Panc1 (cell line): ENCODE measurements at regions not wholly inside any gene's neighbourhood (a gene's known extent, or its start where the extent isn't known, plus 50 kb on each side); places are given as distances from the start of the nearest gene placed in this dataset.

Source experiments
- ATAC-seq: fragments of 200-7000 bp; cut with Tn5 transposase; 2 replicates; pipeline ENCODE4 v1.9.1; 2020; ENCODE audit warnings: mild to moderate bottlenecking, moderate library complexity
- BruUV-seq: library from RNA; stranded (reverse); fragments of 400-500 nt; replicated peaks from 2 replicates; lab custom pipeline; 2021; lab: Mats Ljungman, UMichigan
- CTCF ChIA-PET: fragments of 300-600 bp; sonication (Branson Sonifier 250); formaldehyde crosslinking; loops from one replicate; lab custom pipeline; 2022; ENCODE audit warnings: antibody characterized with exemption; lab: Charles Lee
- POLR2A ChIA-PET: fragments of 300-600 bp; sonication (Branson Sonifier 250); formaldehyde crosslinking; loops from one replicate; lab custom pipeline; 2022; ENCODE audit warnings: antibody characterized with exemption; lab: Charles Lee
- DNase-seq: peaks from one replicate; pipeline ENCODE4 v3.0.0-alpha.2; 2010; ENCODE audit warnings: low read depth, low spot score
- H3K27ac ChIP-seq: 2 replicates; pipeline ENCODE4 v1.5.1; 2011; ENCODE audit warnings: mild to moderate bottlenecking, low read length, inconsistent platforms
- H3K27me3 ChIP-seq: fragments of 200-500 bp; sonication (Bioruptor generic); 2 replicates; pipeline ENCODE4 v1.6.0; 2014; ENCODE audit warnings: low read length, inconsistent platforms; ENCODE audit not compliant: control insufficient read depth, insufficient read depth
- H3K36me3 ChIP-seq: fragments of 200-500 bp; sonication (Bioruptor generic); 2 replicates; pipeline ENCODE4 v1.5.1; 2014; ENCODE audit warnings: inconsistent platforms, mild to moderate bottlenecking, low read length, moderate library complexity; ENCODE audit not compliant: control insufficient read depth, insufficient read depth
- H3K4me1 ChIP-seq: 2 replicates; pipeline ENCODE4 v1.5.1; 2011; ENCODE audit warnings: inconsistent platforms, mild to moderate bottlenecking, low read length, moderate library complexity; ENCODE audit not compliant: control insufficient read depth, insufficient read depth
- H3K4me3 ChIP-seq, 2 experiments: 2 replicates each; pipeline ENCODE4 v1.5.1; 2011 to 2012; ENCODE audit warnings: low read depth in 2 of 2, low read length in 2 of 2, mild to moderate bottlenecking in 2 of 2, inconsistent platforms in 1 of 2, moderate library complexity in 1 of 2
- H3K9me3 ChIP-seq: fragments of 200-500 bp; sonication (Bioruptor generic); 2 replicates; pipeline ENCODE4 v1.5.1; 2014; ENCODE audit warnings: low read depth, mild to moderate bottlenecking, inconsistent platforms, low read length, moderate library complexity; ENCODE audit not compliant: control insufficient read depth, insufficient read depth
- POLR2AphosphoS5 ChIP-seq: IDR thresholded peaks from 2 replicates; pipeline ENCODE4 v1.6.1; 2012; ENCODE audit warnings: mild to moderate bottlenecking, low read depth, low read length, moderate library complexity
- SIN3A ChIP-seq: IDR thresholded peaks from 2 replicates; pipeline ENCODE4 v1.6.1; 2012; ENCODE audit warnings: low read depth, mild to moderate bottlenecking, low read length, moderate library complexity, borderline replicate concordance; ENCODE audit not compliant: insufficient read depth
- TCF7L2 ChIP-seq: IDR thresholded peaks from 2 replicates; pipeline ENCODE4 v1.6.1; 2011; ENCODE audit warnings: mild to moderate bottlenecking, low read depth, low read length, inconsistent platforms
- in situ Hi-C: cut with HindIII; loops from 2 replicates; pipeline ENCODE4 v1.10.0; 2016; ENCODE audit warnings: low sequenced_read_pairs, low pct_unique_long_range_greater_than_20kb
- intact Hi-C: fragments of 100-400 bp; cut with micrococcal nuclease; formaldehyde crosslinking; loops from one replicate; pipeline ENCODE4 v1.10.0; 2022; ENCODE audit not compliant: unreplicated experiment
- TF ChIP-seq, protein P1 (sequence below): fragments of 450-650 bp; IDR thresholded peaks from 2 replicates; pipeline ENCODE4 v1.5.1; 2017; ENCODE audit warnings: mild to moderate bottlenecking
- TF ChIP-seq, protein P2 (sequence below), 2 experiments: IDR thresholded peaks; 2 replicates each; pipeline ENCODE4 v1.6.1; 2011 to 2012; ENCODE audit warnings: low read depth in 2 of 2, control low read depth in 1 of 2, low read length in 1 of 2, mild to moderate bottlenecking in 1 of 2, moderate library complexity in 1 of 2; ENCODE audit not compliant: insufficient read depth in 1 of 2

DNA sequence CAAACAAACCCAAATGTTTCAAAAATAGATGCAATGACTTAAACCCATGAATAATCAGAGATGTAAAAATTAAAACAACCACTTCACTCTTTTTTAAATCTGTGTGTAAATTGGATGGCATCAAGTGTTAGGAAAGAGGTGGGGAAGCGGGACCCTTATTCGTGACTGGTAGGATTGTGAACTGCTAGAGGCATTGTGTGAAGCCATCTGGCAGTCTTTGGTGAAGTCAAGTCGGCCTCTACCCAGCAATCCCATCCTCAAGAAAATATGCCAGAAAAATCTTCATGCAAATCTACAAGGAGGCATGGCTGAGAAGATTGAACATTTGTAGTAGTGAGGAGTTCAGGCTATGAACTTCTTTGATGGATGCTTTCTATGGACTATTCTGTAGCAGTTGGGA, 114.6 kb upstream of the C11orf87 start:
- Histone ChIP-seq H3K4me3 (no peak overlapping the region), H3K36me3 (no peaks in the 10 kb centered on the region), H3K27ac (no peak overlapping the region), H3K27me3 (no peaks in the 10 kb centered on the region), H3K4me1 (no peaks in the 10 kb centered on the region), H3K9me3 (no peaks in the 10 kb centered on the region)
- TF ChIP-seq TCF7L2 (no peak), SIN3A (no peak), POLR2AphosphoS5 (no peak)
- TF ChIP-seq, protein P1, sequence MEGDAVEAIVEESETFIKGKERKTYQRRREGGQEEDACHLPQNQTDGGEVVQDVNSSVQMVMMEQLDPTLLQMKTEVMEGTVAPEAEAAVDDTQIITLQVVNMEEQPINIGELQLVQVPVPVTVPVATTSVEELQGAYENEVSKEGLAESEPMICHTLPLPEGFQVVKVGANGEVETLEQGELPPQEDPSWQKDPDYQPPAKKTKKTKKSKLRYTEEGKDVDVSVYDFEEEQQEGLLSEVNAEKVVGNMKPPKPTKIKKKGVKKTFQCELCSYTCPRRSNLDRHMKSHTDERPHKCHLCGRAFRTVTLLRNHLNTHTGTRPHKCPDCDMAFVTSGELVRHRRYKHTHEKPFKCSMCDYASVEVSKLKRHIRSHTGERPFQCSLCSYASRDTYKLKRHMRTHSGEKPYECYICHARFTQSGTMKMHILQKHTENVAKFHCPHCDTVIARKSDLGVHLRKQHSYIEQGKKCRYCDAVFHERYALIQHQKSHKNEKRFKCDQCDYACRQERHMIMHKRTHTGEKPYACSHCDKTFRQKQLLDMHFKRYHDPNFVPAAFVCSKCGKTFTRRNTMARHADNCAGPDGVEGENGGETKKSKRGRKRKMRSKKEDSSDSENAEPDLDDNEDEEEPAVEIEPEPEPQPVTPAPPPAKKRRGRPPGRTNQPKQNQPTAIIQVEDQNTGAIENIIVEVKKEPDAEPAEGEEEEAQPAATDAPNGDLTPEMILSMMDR, result no peak
- TF ChIP-seq, protein P2, sequence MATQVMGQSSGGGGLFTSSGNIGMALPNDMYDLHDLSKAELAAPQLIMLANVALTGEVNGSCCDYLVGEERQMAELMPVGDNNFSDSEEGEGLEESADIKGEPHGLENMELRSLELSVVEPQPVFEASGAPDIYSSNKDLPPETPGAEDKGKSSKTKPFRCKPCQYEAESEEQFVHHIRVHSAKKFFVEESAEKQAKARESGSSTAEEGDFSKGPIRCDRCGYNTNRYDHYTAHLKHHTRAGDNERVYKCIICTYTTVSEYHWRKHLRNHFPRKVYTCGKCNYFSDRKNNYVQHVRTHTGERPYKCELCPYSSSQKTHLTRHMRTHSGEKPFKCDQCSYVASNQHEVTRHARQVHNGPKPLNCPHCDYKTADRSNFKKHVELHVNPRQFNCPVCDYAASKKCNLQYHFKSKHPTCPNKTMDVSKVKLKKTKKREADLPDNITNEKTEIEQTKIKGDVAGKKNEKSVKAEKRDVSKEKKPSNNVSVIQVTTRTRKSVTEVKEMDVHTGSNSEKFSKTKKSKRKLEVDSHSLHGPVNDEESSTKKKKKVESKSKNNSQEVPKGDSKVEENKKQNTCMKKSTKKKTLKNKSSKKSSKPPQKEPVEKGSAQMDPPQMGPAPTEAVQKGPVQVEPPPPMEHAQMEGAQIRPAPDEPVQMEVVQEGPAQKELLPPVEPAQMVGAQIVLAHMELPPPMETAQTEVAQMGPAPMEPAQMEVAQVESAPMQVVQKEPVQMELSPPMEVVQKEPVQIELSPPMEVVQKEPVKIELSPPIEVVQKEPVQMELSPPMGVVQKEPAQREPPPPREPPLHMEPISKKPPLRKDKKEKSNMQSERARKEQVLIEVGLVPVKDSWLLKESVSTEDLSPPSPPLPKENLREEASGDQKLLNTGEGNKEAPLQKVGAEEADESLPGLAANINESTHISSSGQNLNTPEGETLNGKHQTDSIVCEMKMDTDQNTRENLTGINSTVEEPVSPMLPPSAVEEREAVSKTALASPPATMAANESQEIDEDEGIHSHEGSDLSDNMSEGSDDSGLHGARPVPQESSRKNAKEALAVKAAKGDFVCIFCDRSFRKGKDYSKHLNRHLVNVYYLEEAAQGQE (IDR thresholded peaks at IDR 0.05; ENCODE audit: insufficient read depth in 1 of 2, low read depth in 2 of 2, low read length in 1 of 2), result no peak
- ChIA-PET POLR2A (no interaction called here), CTCF (no interaction called here)
- BruUV-seq, result no TSS peak
- DNase-seq (no peak), ATAC-seq (no peak)
- in situ Hi-C loops, result no loop called here
- intact Hi-C loops, result no loop called here

DNA sequence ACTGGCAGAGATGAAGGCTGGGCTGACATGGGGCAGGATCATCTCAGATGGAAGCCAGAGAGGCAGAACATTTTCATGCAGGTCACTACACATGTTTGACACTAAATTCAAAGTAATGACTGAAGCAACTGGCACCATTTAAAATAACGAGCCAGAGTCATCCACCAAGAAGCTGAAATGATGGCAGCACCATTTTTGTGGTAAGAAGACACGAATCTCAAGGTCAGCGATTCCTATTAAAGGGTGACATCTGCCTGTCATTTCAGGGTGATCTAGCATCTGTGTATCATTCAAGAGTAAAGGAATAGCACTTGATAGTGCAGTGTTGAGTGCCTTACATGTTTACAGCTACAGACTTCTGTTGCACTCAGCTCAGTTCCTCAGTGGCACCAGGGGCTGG, 113.4 kb upstream of the C11orf87 start:
- Histone ChIP-seq H3K9me3 (no peaks in the 10 kb centered on the region; the same call in 1 of the 2 replicates), H3K36me3 (no peaks in the 10 kb centered on the region), H3K27me3 (no peaks in the 10 kb centered on the region), H3K4me3 (no peak overlapping the region), H3K27ac (no peak overlapping the region), H3K4me1 (no peaks in the 10 kb centered on the region)
- no peak for DNase-seq
- ChIA-PET CTCF (no interaction called here), POLR2A (no interaction called here)
- no TSS peak for BruUV-seq
- TF ChIP-seq POLR2AphosphoS5 (no peak), TCF7L2 (no peak), SIN3A (no peak)
- TF ChIP-seq, protein P2 (IDR thresholded peaks at IDR 0.05; ENCODE audit: insufficient read depth in 1 of 2, low read depth in 2 of 2, low read length in 1 of 2), result no peak
- TF ChIP-seq, protein P1, result no peak
- in situ Hi-C loops (no loop called here), intact Hi-C loops (no loop called here)
- no peak for ATAC-seq
